ENCODE measurements at regions not wholly inside any gene's neighbourhood (a gene's known extent, or its start where the extent isn't known, plus 50 kb on each side); places are given as distances from the start of the nearest gene placed in this dataset.
"Not testable (repeated sequence)": the region's sequence is repeated elsewhere in the genome, so short reads cannot be mapped to it uniquely, and the experiment has no call there.

DNA sequence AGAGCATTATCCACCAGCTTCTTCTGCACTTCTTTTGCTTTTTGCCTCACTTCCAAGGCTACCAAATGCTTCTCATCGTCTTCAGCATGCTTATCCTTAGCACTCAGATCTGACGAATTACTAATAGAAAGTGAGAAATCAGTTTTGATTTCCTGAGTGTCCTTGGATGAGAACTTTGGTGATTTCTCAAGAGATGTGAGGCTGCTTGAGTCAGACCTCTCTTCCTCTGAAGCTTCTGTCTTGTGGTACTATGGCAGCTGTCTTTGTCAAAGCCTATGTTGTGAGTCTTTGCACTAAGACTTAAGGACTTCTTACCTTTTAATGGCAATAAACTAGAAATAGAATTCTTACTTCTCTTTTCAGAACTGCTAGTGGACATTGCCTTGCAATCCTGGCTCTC lies 169.9 kb downstream of the CPE start:
- no peak for DNase-seq

- DNase-seq: no peak
Observed at GRCh38 chr4:165553221-165553810, 174.5 kb downstream of the CPE start.

GRCh38 chr4:165555302-165555701 lies 176.5 kb downstream of the CPE start:
- no peak for DNase-seq

GRCh38 chr4:165556383-165556782 lies 177.6 kb downstream of the CPE start:
- no peak for DNase-seq

DNA sequence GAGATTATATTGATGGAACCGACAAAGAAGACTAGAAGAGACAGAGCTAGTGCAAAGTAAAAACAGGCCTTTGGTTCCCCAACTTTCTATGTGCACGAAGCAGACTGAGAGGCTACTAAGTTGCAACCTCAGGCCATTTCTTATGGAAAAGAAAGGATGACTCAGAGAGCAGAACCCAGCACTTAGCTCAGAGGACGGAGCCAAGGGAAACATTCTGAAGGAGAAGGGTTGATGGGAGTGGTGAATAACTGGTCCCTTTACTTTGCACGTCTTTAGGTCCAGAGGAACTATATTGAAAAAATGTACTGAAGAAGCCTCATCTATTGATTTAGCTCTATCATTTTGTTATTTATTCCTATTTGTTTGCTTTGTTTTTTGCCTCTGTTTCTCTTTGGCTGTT lies 182.1 kb downstream of the CPE start:
- no peak for DNase-seq

DNA sequence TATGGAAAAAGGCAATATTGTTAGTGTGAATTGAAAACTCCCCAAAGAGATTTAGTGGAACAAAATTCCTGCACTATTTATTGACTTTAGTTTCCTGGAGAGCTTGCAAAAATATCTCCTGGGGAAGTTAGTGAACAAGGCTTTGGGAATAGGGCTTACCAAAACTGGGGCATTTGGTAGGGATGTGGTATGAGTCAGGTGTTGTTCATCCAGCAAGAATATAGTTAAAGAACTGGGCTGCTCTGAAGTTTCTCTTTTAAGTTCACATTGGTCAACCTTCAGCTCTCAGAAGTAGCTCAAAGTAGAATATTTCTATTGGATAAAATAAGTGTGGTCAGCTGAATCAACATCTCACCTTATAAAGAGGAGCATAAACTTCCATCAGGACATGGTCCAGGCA lies 185.0 kb downstream of the CPE start:
- no peak for DNase-seq

- DNase-seq: no peak
Observed at GRCh38 chr4:165569031-165569430, 190.2 kb downstream of the CPE start.

DNA sequence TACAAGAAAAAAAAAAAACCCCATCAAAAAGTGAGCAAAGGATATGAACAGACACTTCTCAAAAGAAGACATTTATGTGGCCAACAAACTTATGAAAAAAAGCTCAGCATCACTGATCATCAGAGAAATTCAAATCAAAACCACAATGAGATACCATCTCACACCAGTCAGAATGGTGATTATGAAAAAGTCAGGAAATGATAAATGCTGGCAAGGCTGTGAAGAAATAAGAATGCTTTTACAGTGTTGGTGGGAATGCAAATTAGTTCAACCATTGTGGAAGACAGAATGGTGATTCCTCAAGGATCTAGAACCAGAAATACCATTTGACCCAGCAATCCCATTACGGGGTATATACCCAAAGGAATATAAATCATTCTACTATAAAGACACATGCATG lies 192.7 kb downstream of the CPE start:
- DNase-seq: not testable (repeated sequence)

DNA sequence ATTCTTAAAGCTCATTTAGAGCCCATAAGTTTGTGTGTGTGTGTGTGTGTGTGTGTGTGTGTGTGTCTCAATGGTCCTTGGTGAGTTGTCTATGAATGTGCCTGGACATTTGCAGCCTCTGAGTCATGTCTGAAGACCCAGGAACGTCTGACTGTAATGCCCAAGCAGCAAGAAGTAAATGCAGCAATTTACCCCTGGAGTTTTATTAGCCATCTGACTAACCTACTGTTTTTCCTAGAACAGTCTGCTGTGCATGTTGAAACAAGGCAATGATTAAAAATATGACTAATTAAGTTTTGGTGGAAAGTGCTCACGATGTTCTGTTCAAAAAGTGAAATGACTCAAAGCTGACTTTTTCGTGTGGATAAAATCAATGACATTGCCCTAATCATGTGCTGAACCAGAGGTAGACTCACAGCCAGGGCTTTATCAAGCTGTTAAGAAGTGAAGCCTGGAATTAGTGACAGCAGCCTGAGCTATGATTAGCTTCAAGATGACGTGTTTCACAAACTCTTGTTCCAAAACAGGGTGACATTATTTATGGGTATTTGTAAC lies 201.6 kb downstream of the CPE start:
- no peak for DNase-seq

DNA sequence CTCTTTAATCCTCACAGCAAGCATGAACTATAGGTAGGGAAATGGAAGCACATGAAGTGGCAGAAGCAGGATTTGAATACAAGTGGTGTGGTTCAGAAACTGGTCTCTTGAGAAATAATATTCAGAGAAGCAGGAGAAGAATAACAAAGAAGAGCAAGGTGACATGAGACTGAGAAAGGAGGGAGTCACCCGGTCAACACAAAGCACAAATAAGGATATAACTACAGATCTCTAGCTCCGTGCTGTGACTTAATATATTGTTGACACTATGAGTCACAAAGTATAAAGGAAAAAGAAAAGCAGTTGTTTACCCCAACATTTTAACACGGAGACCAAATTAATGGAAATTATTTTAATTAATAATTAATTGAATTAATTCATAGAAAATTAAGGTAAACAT lies 204.5 kb downstream of the CPE start:
- DNase-seq: no peak

- no peak for DNase-seq
Observed at GRCh38 chr4:165584916-165585315, 206.1 kb downstream of the CPE start.

- no peak for DNase-seq
Observed at GRCh38 chr4:165588534-165589315, 209.9 kb downstream of the CPE start.

DNA sequence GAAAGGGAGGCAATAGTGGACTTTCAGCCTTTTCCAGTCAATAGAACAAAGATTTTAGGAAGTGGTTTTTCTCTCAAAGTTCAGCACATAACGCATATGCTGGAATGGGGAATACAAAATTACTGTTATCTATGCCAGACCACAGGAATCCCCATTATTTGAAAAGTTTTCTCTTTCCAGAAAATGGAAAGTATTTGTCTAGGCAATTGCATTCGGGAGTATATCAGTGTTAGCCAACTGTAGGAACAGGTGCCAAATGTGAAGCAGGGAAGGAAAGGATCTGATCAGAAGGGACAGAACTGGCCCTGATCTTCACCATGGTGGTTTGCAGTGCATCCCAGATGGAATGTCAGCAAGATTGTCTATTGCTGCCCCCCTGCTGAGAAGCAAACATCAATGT lies 213.6 kb downstream of the CPE start:
- DNase-seq: no peak

- DNase-seq: no peak
Observed at GRCh38 chr4:165597581-165598480, 219.0 kb downstream of the CPE start.

- no peak for DNase-seq
Observed at GRCh38 chr4:165600959-165601683, 222.3 kb downstream of the CPE start.

GRCh38 chr4:165602621-165603020 lies 223.8 kb downstream of the CPE start:
- no peak for DNase-seq

GRCh38 chr4:165604181-165604580 lies 225.4 kb downstream of the CPE start:
- no peak for DNase-seq

DNA sequence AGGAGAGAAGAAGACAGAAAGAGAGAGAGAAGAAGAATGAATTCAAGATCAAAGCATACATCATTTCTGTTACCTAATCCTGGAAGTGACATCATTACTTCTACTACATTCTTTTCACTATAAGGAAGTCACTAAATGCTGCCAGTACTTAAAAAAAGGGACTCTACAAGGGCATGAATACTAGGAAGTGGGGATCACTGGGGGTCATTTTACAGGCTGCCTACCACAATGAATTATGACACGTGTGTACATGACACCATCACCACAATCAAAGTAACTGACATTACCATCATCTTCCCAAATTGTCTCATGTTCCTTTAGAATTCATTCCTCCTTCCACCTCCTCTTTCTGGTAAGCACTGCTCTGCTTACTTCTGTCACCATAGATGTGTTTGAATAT lies 227.0 kb downstream of the CPE start:
- DNase-seq: no peak

GRCh38 chr4:165606465-165607205 lies 227.8 kb downstream of the CPE start:
- peak; percentile 6 for DNase-seq

DNA sequence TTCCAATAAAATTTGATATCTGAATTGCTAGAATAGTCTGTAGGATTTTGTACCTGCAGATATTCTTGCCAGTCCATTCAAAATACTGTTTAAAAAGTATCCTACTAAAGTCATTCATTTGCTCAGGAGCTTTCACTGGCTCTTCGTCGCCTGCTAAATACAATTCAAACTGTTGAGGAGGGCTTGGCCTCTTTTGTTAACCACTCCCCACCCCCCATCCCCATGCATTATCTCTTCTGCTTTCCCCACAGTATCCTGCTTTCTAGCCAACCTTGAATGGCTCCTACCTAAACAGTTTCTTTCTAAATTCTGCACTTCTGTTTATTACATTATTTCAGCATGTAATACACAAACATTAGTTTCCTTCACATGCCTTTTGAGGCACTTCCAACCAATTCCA lies 230.8 kb downstream of the CPE start:
- DNase-seq: no peak

DNA sequence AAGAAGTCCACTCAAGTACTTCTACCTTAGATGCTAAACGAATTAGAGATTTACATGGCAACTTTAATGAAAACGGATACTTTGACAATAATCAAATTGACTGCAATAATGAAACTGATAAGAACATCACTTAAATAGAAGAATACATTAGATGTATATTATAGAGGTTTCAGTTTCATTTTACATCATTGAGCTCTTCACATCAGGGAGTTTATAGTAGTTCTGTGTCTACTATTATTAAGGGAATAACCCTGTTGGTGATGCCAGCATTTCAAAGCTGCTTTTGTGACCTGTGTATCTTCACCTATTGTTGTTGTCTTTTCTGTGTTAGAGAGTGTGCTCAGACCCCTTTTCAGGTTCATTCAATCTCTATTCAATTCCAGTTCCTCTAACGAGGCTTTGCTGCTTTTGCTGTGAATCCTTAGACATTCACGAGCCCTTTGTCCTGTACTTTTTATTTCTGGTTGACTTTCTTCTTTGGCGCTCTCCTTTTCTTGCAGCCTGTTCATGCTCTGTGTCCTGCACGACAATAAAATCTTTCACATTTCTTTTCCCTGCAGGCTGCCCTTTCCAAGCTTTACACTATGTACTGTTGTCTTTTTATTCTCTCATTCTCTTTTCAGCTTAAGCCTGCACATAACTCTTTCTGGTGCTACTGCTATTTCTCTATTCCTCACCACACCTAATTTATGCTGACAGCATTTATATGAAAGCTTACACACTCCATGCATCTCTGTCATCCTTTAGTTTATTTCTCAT lies 232.1 kb downstream of the CPE start:
- DNase-seq: no peak
